Retina (tissue), 1 donor: ENCODE measurements at regions not wholly inside any gene's neighbourhood (a gene's known extent, or its start where the extent isn't known, plus 50 kb on each side); places are given as distances from the start of the nearest gene placed in this dataset.
"Not testable (repeated sequence)": the region's sequence is repeated elsewhere in the genome, so short reads cannot be mapped to it uniquely, and the experiment has no call there.

Experiments
- DNase-seq: peaks from one replicate; pipeline ENCODE4 v3.0.0-alpha.2; 2016

DNA sequence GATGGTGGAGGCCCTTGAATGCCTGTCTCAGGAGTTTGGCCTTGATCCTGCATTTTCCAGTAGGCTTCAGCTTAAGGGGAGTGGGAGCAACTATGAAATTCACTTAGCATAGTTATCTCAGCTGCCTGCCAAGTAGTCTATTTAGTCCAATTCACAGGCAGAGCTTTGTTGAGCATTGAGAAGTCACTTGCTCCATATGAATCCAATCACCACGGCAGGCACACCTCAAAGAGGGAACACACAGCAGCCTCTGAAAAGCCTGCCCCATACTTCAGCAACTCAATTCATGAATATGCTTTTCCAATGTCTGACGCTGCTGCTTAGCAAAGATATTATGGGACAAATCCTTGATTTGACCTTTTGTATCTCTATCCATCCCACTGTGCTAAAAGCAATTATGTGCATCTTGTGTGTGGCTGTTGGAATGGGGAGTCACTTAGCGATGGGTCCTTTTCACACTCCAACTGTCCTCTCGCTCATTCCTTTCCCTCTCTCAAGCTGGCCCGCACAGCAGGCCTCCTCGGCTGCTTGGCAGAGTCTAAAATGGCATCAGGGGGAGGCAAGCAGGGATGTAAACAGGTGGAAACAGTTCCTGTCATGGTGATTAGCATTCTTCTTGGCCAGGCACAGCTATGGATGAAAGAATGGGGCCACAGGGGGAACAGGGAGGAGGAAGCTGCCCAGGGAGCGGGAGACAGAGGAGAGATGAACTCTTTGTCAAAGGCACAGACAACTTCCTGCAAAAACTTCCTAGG lies 56.0 kb upstream of the LRPPRC start:
- DNase-seq, result peak; percentile 75

DNA sequence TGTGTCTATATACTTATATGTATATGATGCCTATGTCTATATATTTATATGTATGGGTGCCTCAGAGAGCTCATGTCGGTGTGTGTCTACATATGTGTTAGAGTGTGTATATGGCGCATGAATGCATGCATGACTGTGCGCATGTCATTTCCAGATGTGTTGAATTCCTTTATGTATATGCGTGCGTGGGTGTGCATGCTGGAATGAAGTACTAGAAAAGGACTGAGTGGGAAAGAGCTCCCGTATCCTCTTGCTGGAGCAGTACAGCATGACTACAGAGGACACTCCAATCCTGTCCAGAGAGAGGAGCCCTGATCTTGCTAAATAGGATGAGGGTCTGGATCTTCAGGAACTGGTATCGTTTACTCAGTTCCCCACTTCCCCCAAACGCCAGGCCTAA lies 56.8 kb upstream of the LRPPRC start:
- DNase-seq, result peak; percentile 30

DNA sequence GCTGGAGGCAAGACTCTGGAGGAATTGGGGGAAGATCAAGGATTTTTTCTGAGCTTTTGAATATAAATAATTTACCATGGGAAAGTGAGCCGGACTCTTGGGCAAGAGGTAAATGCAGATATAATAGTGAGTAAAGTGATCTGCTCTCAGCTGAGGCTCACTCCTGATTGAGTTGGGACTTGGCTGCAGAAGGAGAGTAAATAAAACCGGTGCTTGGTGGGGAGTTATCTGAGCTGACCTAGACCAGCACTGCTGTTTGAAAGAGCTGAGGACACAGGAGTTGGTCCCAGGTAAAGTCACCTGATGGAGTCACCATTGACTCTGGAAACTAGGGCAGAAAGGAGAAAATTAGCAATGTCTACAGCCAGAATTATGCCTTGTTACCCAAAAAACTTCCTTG lies 57.3 kb upstream of the LRPPRC start:
- peak; percentile 25 for DNase-seq

DNA sequence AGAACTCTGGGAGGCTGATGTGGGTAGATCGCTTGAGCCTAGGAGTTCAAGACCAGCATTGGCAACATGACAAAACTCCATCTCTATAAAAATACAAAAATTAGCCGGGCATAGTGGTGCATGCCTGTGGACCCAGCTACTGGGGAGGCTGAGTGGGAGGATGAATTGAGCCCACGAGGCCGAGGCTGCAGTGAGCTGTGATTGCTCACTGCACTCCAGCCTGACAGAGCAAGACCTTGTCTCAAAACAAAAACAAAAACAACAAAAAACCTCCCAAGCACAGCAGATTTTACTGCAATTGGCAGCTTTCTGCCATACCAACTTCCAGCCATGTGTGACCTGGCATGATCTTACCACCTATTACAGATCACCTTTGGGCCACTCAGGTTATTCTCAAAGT lies 57.7 kb upstream of the LRPPRC start:
- no peak for DNase-seq

DNA sequence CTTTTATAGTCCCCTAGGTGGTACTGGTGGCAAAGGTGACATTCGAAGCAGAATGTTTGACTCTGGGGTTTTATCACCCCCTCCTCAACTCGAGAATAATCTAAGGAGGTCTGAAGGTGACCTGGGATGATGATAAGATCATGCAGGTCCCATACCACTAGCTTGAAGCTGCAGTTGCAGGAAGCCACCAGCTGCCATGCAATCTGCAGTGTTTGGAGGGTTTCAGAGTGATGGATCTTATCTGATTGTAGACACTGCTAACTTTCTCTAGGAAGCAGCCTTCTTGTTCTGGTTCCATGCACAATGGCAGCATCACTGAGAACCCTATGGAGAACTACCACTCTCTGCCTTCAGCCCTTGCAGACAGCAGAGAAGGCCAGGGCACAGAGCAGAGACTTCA lies 59.4 kb upstream of the LRPPRC start:
- DNase-seq, result no peak

DNA sequence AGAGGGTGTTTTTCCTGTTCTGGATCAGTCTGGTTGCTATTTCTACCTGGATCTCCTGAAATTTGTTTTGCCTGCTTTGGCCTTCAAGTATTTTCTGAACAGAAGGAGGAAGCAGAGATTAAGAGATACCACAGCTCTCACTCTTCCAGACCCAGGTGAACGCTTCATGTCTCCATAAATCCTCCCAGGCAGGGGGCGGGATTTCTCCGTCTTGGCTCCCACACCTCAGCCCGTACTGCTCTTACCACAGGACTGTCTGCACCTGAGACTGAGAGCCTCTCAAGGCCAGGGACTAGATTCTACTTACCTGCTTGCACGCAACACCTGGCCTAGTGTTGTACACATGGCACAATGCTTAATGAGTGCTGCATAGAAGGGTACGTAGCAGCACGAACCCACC lies 59.9 kb upstream of the LRPPRC start:
- no peak for DNase-seq

DNA sequence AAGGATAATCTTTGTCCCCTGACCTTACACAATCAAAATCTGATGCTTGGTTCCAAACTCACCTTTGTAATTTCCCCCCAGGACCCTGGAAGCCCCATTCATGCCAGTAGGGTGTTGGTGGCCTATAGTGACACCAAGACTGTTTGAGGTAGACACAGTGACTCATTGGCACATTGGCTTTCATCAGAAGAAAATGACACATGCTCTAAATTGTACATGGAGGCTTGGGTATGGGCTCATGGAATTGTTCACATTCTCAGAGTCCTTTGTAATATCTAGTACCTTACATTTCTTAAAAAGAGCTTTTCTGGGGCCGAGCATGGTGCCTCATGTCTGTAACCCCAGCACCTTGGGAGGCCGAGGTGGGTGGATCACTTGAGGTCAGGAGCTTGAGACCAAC lies 61.2 kb upstream of the LRPPRC start:
- no peak for DNase-seq

DNA sequence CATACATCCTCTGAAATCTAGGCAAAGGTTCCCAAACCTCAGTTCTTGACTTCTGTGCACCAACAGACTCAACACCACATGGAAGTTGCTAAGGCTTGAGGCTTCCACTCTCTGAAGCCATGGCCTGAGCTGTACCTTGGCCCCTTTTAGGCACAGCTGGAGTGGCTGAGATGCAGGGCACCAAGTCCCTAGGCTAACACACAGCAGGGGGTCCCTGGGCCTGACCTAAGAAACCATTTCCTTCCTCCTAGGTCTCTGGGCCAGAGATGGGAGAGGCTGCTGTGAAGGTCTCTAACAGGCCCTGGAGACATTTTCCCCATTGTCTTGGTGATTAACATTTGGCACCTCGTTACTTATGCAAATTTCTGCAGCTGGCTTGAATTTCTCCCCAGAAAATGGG lies 64.5 kb upstream of the LRPPRC start:
- not testable (repeated sequence) for DNase-seq

DNA sequence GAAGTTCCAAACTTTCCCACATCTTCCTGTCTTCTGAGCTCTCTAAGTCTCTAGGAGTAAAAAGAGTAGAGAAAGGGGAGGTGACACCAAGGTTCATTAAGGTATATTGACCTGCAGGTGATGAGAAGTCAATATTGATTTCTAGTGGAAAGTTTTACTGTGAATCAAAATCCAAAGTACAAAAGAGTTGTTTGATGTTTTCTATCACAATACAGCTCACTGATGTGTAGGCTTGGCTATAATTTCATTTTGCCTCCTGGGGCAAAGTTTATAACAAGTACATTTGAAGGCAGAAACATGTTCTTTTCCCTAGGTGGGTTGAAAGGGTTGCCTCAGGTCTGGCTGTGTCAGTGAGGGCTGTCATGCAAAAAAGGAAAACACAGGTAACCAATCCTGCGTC lies 65.2 kb upstream of the LRPPRC start:
- no peak for DNase-seq

DNA sequence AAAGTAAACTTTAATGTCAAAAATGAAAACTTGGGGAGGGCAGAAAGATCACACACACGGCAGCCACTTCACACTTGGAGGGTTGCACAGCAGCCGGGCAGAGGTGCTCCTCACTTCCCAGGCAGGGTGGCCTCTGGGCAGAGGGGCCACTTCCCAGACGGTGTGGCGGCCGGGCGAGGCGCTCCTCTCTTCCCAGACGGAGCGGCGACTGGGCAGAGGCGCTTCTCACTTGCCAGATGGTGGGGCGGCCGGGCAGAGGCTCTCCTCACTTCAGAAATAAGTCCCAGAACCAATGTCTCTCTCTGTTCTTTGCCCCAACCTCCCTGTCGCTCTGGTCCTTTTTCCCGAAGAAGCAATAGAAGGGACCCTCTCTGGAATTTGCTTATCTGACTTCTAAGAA lies 65.7 kb upstream of the LRPPRC start:
- no peak for DNase-seq

DNA sequence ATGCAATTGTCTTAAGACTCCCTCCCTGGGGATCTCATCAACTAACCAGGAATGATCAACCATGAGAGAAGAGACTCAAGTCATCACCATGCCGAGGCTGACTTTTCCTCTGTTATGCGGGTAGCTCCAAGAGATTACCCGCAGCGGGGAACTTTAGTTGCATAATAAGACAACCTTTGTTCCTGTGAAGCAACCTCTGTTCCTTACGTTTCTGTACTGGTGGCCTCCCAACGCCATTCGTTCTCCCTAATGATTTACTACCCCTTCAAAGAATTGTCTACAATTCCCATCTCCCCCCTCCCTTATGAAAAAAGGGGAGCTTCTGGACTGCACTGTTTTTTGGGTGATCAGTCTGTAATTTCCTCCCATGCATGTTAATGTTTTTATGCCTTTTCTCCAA lies 66.1 kb upstream of the LRPPRC start:
- no peak for DNase-seq

DNA sequence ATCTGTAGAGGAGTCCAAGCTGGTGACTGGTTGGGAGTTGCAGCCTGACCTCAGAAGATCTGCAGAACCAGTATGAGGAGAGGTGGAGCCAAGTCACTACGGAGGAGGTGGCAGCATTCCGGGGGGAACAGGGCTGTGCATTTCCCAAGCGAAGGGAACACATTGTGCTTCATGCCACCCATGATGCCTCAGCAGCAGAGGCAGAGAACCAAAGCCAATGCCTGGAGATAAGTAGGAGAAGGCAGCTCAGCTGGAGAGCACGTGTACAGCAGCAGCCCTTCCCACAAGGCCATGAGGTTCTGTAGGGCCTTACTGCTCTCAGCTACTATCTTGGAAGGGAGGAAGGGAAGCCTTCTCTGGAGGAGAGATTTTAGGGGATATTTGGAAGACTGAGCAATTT lies 67.2 kb upstream of the LRPPRC start:
- DNase-seq, result no peak

DNA sequence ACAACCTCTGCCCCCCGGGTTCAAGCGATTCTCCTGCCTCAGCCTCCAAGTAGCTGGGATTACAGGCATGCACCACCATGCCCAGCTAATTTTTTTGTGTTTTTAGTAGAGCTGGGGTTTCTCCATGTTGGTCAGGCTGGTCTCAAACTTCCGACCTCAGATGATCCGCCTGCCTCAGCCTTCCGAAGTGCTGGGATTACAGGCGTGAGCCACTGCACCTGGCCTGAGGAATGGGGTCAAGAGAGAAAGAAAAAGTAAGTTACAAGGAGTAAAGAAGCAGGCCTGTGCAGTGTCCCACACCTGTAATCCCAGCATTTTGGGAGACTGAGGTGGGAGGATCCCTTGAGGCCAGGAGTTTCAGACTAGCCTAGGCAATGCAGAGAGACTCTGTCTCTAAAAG lies 68.5 kb upstream of the LRPPRC start:
- DNase-seq, result not testable (repeated sequence)

DNA sequence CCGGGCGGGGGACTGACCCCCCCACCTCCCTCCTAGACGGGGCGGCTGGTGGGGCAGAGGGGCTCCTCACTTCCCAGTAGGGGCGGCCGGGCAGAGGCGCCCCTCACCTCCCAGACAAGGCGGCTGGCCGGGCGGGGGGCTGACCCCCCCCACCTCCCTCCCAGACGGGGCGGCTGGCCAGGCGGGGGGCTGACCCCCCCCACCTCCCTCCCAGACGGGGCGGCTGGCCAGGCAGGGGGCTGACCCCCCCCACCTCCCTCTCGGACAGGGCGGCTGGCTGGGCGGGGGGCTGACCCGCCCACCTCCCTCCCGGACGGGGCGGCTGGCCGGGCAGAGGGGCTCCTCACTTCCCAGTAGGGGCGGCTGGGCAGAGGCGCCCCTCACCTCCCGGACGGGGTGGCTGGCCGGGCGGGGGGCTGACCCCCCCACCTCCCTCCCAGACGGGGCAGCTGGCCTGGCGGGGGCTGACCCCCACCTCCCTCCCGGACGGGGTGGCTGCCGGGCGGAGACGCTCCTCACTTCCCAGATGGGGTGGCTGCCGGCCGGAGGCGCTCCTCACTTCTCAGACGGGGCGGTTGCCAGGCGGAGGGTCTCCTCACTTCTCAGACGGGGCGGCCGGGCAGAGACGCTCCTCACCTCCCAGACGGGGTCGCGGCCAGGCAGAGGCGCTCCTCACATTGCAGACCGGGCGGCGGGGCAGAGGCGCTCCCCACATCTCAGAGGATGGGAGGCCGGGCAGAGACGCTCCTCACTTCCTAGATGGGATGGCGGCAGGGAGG lies 71.4 kb upstream of the LRPPRC start:
- not testable (repeated sequence) for DNase-seq

DNA sequence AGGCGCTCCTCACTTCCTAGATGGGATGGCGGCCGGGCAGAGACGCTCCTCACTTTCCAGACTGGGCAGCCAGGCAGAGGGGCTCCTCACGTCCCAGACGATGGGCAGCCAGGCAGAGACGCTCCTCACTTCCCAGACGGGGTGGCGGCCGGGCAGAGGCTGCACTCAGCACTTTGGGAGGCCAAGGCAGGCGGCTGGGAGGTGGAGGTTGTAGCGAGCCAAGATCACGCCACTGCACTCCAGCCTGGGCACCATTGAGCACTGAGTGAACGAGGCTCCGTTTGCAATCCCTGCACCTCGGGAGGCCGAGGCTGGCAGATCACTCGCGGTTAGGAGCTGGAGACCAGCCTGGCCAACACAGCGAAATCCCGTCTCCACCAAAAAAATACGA lies 72.0 kb upstream of the LRPPRC start:
- not testable (repeated sequence) for DNase-seq

DNA sequence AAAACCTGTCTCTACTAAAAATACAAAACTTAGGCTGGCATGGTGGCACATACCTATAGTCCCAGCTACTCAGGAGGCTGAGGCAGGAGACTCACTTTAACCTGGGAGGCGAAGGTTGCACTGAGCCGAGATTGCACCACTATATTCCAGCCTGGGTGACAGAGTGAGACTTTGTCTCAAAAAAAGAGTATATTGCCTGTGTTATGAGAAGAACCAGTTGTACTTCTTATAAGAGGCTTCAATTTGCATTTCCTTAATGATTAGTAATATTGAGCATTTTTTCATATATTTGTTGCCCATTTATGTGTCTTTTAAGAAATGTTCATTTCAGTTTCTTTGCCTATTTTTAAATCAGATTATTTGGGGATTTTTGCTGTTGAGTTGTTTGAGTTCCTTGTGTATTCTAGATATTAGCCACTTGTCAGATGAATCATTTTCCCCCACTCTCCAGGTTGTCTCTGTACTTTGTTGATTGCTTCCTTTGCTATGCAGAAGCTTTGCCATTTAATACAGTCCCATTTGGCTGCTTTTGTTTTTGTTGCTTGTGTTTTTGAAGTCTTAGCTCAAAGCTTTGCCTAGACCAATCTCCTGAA lies 75.8 kb upstream of the LRPPRC start:
- DNase-seq, result no peak

DNA sequence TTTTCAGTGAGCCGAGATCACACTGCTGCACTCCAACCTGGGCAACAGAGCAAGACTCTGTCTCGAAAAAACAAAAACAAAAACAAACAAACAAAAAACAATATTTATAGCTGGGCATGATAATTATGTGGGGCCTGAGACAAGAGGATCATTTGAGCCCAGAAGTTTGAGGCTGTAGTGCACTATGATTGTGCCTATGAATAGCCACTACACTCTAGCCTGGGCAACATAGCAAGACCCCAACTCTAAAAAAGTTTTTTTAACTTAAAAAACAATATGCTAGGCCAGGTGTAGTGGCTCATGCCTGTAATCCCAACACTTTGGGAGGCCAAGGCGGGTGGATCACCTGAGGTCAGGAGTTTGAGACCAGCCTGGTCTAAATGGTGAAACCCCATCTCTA lies 77.9 kb upstream of the LRPPRC start:
- not testable (repeated sequence) for DNase-seq

DNA sequence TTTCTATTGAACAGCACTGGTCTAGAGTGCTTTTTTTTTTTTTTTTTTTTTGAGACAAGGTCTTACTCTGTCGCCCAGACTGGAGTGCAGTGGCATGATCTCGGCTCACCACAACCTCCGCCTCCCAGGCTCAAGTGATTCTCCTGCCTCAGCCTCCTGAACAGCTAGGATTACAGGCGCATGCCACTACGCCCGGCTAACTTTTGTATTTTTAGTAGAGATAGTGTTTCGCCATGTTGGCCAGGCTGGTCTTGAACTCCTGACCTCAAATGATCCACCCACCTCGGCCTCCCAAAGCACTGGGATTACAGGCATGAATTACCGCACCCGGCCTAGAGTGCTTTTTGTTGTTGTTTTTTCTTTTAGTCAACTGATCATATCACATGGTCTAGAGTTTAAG lies 79.0 kb upstream of the LRPPRC start:
- not testable (repeated sequence) for DNase-seq

DNA sequence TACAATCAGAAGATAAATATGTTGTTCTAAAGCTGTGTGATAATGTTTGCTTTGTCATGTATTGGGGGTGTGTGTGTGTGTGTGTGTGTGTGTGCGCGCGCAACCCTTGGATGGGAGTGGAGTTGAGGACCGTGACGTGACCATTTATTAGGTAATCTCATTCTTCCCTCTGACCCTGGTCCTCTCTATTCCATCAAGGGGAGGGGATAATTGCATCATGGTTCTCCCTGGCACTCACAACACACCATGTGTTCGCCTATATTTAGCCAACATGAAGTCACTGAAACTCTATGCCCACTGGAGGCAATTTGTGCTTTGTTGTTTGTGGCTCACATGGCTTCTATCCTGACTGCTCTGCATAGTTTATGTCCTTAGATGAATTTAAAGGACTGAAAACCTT lies 79.8 kb upstream of the LRPPRC start:
- DNase-seq, result no peak

DNA sequence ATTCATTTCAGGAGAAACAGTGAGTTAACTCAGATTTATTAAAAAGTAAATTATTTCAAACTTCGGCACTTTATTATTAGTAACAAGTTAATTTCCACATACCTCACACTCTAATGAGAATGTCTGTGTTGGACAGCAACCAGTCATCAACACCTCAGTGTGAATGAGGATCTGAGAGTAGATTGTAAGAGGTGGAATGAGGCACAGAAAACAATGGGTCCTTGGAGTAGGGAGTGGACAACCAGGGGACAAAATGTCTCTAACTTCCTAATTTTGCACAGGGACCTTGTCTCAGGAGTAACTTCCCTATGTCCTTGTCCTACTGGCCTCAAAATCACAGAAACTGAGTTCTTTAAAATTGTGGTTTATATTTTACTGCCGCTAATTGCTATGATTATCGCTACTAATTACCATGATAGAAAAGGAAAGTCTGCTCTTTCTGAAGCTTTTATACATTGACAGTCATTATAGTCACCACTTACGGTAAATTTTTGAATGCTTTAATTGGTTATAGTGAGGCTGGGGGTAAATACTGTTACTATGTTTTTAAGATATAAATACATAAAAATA lies 82.2 kb upstream of the LRPPRC start:
- DNase-seq, result no peak

DNA sequence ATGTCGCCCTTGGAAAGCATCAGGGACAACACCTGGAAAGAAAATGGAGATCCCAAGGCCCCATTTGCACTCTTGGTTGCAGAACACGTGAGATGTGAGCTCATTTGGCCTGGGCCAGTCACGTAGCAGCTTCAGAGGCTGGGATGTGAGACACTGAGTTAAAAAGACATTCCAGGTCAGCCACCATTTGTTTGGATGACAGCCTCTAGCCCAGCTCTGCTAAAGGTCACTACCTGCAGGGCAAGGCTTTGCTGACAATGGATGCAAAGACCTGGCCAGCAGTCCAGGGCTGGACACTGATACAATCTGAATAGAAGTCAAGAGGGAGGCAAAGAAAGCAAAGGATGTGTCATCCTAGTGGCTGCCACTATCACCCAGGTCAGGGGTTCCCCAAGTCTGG lies 83.9 kb upstream of the LRPPRC start:
- DNase-seq, result no peak

DNA sequence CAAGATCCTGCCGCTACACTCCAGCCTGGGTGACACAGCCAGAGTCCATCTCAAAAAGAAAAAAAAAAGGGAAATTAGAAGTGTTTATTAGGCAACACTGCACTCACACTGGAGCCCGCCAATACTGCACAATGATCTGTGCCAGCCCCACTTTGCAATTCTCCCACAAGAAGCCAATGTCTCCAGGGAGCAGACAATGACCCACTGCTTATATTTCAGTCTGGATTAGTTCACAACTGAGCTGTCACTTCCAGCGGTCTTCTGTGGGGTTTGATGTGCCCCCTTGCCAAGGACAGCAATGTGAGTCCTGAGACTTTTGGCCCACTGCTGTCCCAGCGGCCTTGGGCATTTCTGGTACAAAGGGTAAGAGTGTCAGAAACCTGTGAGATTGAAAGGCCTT lies 85.6 kb upstream of the PPM1B start:
- DNase-seq, result peak; percentile 20

DNA sequence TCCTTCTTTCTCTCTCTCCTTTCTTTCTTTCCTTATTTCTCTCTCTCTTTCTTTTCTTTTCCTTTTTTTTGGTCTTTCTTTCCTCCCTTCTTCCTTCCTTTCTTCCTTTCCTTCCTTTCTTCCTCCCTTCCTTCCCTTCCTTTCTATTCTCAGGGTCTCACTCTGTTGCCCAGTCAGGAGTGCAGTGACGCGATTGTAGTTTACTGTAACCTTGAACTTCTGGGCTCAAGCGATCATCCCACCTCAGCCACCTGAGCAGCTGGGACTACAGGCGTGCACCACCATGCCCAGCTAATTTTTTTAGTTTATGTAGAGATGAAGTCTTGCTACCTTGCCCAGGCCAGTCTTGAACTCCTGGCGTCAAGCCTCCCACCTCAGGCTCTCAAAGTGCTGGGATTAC lies 83.8 kb upstream of the PPM1B start:
- DNase-seq, result no peak

DNA sequence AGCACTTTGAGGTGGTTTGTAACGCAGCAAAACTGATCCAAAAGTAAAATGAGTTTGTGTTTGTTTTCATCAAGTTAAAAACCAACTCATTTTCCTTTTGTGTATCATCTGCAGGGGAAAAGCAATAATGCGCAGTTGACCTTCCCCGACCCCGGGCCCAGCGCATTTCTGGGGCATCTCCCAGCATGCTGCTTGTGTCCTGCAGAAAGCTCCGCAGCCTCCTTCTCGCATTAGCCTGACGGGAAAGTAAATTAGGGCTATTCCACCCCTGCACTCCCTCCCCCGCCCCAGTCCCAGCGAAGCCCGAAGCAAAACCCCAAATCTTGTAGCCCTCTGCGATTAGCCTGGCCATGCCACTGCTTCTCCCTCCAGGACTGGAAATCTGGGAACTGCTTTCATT lies 82.0 kb upstream of the PPM1B start:
- DNase-seq, result peak; percentile 82
